HT1080 (cell line): ENCODE measurements at regions not wholly inside any gene's neighbourhood (a gene's known extent, or its start where the extent isn't known, plus 50 kb on each side); places are given as distances from the start of the nearest gene placed in this dataset.
"Not testable (repeated sequence)": the region's sequence is repeated elsewhere in the genome, so short reads cannot be mapped to it uniquely, and the experiment has no call there.

ENCODE experiments used
- DNase-seq: peaks from one replicate; pipeline ENCODE4 v3.0.0-alpha.2; 2015; ENCODE audit warnings: low read depth

GRCh38 chr7:83306502-83306901 is 143.8 kb upstream of the PCLO start:
- no peak for DNase-seq

DNA sequence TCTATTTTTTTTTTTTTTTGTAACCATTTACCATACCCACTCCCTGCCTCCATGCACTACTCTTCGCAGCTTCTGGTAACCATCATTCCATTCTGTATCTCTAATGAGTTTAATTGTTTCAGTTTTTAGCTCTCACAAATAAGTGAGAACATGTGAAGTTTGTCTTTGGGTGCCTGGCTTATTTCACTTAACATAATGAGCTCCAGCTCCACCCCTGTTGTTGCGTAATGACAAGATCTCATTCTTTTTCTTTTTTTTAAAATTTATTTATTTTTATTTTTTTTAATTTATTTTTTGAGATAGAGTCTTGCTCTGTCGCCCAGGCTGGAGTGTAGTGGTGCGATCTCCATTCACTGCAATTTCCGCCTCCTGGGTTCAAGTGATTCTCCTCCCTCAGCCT is 142.3 kb upstream of the PCLO start:
- no peak for DNase-seq

- DNase-seq: peak; percentile 6
Observed at GRCh38 chr7:83301416-83301815, 138.7 kb upstream of the PCLO start.

GRCh38 chr7:83290211-83290610 is 127.5 kb upstream of the PCLO start:
- no peak for DNase-seq

- no peak for DNase-seq
Observed at GRCh38 chr7:83289419-83289993, 126.8 kb upstream of the PCLO start.

- DNase-seq: no peak
Observed at GRCh38 chr7:83280671-83281070, 118.0 kb upstream of the PCLO start.

DNA sequence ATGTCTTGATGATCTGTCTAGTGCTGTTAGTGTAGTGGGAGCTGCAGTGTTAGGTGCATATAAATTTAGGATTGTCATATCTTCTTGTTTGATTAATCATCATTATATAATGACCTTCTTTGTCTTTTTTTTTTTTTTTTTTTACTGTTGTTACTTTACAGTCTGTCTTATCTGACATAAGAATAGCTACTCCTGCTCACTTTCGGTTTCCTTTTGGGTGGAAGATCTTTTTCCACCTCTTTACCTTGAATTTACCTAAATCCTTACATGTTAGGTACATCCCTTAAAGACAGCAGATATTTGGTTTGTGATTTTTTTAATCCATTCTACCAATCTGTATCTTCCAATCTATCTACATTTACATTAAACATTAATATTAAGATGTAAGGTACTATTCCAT is 113.6 kb upstream of the PCLO start:
- peak; percentile 1 for DNase-seq

GRCh38 chr7:83273699-83274098 is 111.0 kb upstream of the PCLO start:
- DNase-seq: no peak

DNA sequence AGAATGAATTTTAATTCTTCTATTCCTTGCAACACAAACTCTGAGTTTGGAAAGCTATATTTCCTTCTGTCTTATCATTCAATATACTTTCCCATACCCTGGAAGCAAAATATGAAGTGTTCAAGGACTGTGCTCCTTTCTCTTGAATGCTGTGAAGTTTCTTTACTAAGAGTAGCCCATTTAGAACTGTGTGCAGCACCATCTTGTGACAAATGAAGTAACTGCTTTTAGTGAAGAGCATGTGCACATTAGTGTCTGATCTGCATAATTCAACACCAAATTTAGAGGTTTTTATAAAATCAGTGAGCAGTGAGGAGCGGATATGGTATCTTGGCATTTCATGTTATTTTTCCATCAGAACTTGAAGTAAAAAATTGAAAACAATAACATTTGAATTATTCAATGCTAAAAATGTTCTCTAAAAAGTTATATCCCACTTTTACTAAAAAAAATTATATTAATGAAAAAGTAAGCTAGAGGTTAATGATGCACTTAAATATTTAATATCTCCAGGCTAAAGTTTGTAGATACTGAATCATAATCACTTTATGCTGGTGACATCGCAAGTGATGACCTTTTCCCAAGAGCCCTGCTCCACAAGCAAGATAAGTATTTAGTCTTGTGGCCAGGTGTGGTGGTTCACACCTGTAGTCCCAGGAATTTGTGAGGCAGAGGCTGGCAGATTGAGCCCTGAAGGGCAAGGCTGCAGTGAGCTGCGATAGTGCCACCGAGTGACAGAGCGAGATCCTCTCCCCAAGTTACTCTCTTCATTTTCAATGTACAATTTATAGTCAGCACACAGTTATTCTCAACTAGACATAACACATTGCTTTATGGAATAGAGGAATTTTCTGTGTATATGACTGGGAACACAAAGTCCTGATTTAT is 108.8 kb upstream of the PCLO start:
- DNase-seq: peak; percentile 28

GRCh38 chr7:83270407-83270806 is 107.7 kb upstream of the PCLO start:
- no peak for DNase-seq

- no peak for DNase-seq
Observed at GRCh38 chr7:83267141-83267631, 104.5 kb upstream of the PCLO start.

- DNase-seq: peak; percentile 42
Observed at GRCh38 chr7:83263442-83264034, 100.9 kb upstream of the PCLO start.

GRCh38 chr7:83259064-83259463 is 96.4 kb upstream of the PCLO start:
- no peak for DNase-seq

- no peak for DNase-seq
Observed at GRCh38 chr7:83248000-83248399, 85.3 kb upstream of the PCLO start.

DNA sequence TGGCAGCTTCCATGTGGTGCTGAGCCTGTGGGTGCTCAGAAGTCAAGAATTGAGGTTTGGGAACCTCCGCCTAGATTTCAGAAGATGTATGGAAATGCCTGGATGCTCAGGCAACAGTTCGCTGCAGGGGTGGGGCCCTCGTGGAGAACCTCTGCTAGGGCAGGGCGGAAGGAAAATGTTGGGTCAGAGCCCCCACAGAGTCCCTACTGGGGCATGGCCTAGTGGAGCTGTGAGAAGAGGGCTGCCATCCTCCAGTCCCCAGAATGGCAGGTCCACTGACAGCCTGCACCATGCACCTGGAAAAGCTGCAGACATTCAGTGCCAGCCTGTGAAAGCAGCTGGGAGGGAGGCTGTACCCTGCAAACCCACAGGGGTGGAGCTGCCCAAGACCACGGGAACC is 56.5 kb upstream of the PCLO start:
- not testable (repeated sequence) for DNase-seq

DNA sequence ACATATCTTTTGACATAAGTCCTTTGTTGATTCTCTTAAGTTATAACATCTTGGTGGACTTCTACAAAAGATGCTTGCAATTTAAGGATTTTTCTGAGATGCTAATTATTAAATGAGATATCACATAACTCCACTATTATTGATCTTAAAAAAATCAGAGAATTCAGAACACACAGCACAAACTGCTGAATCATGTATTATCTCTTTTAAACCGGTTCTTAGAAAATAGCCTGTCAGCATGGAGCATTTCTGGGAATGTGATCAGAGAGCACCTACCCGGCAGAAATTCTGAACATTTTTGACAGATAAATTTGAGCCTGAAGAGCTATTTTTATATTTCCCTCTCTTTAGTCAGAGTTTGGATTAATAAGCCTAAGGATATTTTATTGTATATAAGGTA is 50.2 kb upstream of the PCLO start:
- DNase-seq: no peak
